Right lobe of liver (tissue), 6 donors: ENCODE measurements at regions not wholly inside any gene's neighbourhood (a gene's known extent, or its start where the extent isn't known, plus 50 kb on each side); places are given as distances from the start of the nearest gene placed in this dataset.
A peak's percentile ranks its signal among the peaks of the same experiment; 100 is the strongest.

Experiments used
- ATAC-seq, 4 donors: fragments of 200-7000 bp; cut with Tn5 transposase; one replicate each; pipeline ENCODE4 v1.9.1; 2020; ENCODE audit warnings: mild to moderate bottlenecking in 4 of 4, moderate library complexity in 4 of 4
- DNase-seq, 3 donors: peaks; one replicate each; pipeline ENCODE4 v3.0.0-alpha.2; 2020
- H3K27ac ChIP-seq, 3 donors: fragments of 200-600 bp; one replicate each; pipeline ENCODE4 v1.8.0; 2022
- H3K27me3 ChIP-seq, 2 donors: fragments of 200-600 bp; one replicate each; pipeline ENCODE4 v1.8.0; 2022
- H3K36me3 ChIP-seq, 4 donors: fragments of 200-600 bp; sonication (generic) in 1 of 4; one replicate each; pipeline versions ENCODE4 v1.5.1 to v1.8.0; 2017 to 2022; ENCODE audit warnings: control low read depth in 1 of 4
- H3K4me1 ChIP-seq, 4 donors: fragments of 200-600 bp; sonication (generic) in 1 of 4; one replicate each; pipeline versions ENCODE4 v1.5.1 to v1.8.0; 2017 to 2022; ENCODE audit warnings: control low read depth in 1 of 4
- H3K4me3 ChIP-seq, 3 donors: fragments of 200-600 bp; one replicate each; pipeline ENCODE4 v1.8.0; 2022
- H3K9me3 ChIP-seq, 4 donors: fragments of 200-600 bp; sonication (generic) in 1 of 4; one replicate each; pipeline versions ENCODE4 v1.5.1 to v1.8.0; 2017 to 2022; ENCODE audit warnings: control low read depth in 1 of 4
- CTCF ChIP-seq, 4 donors: fragments of 200-600 bp in 3 of 4; fragments of 450-650 bp in 1 of 4; IDR thresholded peaks; one replicate each; pipeline versions ENCODE4 v1.5.1 to v1.8.0; 2016 to 2022; ENCODE audit warnings: antibody characterized with exemption in 4 of 4, mild to moderate bottlenecking in 2 of 4
- POLR2A ChIP-seq: fragments of 450-650 bp; IDR thresholded peaks from one replicate; pipeline ENCODE4 v1.6.1; 2017; ENCODE audit warnings: antibody characterized with exemption, mild to moderate bottlenecking
- WGBS: methylation state at CpG from one replicate; pipeline ENCODE4 v1.1.6; 2018; ENCODE audit warnings: low coverage, low lambda C conversion rate; ENCODE audit not compliant: insufficient coverage; ENCODE audit errors: missing lambda C conversion rate; 5-methylcytosine and 5-hydroxymethylcytosine counted together
- intact Hi-C, 2 donors: fragments of 100-400 bp; cut with DNase I; formaldehyde crosslinking; loops; one replicate each; pipeline versions ENCODE4 v1.11.2 to v1.14.1; 2022
- donor health status: DM: no; HTN: yes; CAD: no.
- donor health status: DM: no; HTN: no; CAD: no.
- donor health status: DM: no; HTN: no; CAD: no.
- donor health status: DM: no; HTN: yes; CAD: no.
- donor health status: DM: no; HTN: yes; CAD: no.

GRCh38 chr13:27007166-27007565 is 164.4 kb downstream of the USP12 start:
- no peaks in the 10 kb centered on the region for H3K9me3 ChIP-seq
- H3K4me3 ChIP-seq, result peak overlapping the region in 2 of 3 donors; percentile 17 to 58
- H3K36me3 ChIP-seq, result no peaks in the 10 kb centered on the region
- ATAC-seq, result no peak
- TF ChIP-seq CTCF (IDR thresholded peaks at IDR 0.05), result no peak
- TF ChIP-seq POLR2A, result no peak
- H3K27me3 ChIP-seq, result no peaks in the 10 kb centered on the region
- peaks cover 0 to 10% (median 0%) of the 10 kb centered on the region in 4 donors for H3K4me1 ChIP-seq
- 29% methylated on average over 10 of the region's 12 CpGs for WGBS
- intact Hi-C loops, result no loop called here
- no peak for DNase-seq
- no peak overlapping the region for H3K27ac ChIP-seq

DNA sequence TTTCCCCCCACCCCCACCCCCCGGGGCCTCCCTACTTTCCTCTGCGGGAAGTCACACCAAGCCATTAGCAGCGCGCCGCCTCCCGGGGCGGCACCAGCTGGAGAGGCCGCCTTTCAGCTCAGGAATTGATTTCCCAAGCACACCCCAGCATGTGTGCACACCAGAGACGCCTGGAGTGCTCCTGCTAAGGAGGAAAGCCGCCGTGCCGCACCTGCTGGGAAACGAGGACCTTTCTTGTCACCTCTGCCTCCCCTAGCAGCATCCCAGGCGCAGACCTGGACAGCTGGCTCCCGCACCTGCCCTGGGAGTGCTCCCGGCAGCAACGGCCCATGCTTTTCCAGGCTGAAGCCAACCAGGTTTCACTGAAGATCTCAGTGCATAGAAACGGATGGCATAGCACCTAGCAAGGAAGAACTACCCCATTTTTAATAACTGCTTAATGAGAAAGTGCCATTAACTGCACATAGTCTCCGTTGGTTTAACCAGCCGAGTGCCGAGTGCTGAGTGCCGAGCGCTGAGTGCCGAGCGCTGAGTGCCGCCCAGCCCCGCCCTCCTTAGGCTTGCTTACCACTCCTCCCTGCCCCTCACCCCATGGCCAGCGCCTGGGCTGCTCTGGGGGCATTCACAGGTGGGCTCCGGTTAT is 165.0 kb downstream of the USP12 start:
- TF ChIP-seq POLR2A (no peak), CTCF (IDR thresholded peaks at IDR 0.05) (no peak)
- H3K27ac ChIP-seq, result no peak overlapping the region
- no peaks in the 10 kb centered on the region for H3K36me3 ChIP-seq
- peak overlapping the region; percentile 17 to 58 (median 48) for H3K4me3 ChIP-seq
- intact Hi-C loops, result no loop called here
- WGBS, result 5% methylated on average over 21 of the region's 29 CpGs
- H3K4me1 ChIP-seq, result peaks cover 0 to 10% (median 0%) of the 10 kb centered on the region in 4 donors
- no peaks in the 10 kb centered on the region for H3K27me3 ChIP-seq
- DNase-seq, result peak in 2 of 3 donors; percentile 40 to 56
- H3K9me3 ChIP-seq, result no peaks in the 10 kb centered on the region
- peak; percentile 83 to 88 (median 86) for ATAC-seq

- WGBS, result no CpG with 5 or more reads among the region's 8 CpGs
- intact Hi-C loops, result no loop called here
- no peak overlapping the region for H3K27ac ChIP-seq
- DNase-seq (no peak), ATAC-seq (no peak)
- no peaks in the 10 kb centered on the region for H3K36me3 ChIP-seq
- TF ChIP-seq CTCF (IDR thresholded peaks at IDR 0.05) (no peak), POLR2A (no peak)
- H3K27me3 ChIP-seq, result no peaks in the 10 kb centered on the region
- no peaks in the 10 kb centered on the region for H3K9me3 ChIP-seq
- peak overlapping the region in 1 of 3 donors; percentile 58 for H3K4me3 ChIP-seq
- peaks cover 0 to 10% (median 0%) of the 10 kb centered on the region in 4 donors for H3K4me1 ChIP-seq
These were observed 165.6 kb downstream of the USP12 start for GRCh38 chr13:27005976-27006518.

GRCh38 chr13:27005556-27005955 is 166.1 kb downstream of the USP12 start:
- DNase-seq (no peak), ATAC-seq (peak in 1 of 4 donors; percentile 5)
- Histone ChIP-seq H3K4me3 (no peak overlapping the region), H3K9me3 (no peaks in the 10 kb centered on the region), H3K27ac (no peak overlapping the region), H3K36me3 (no peaks in the 10 kb centered on the region), H3K27me3 (no peaks in the 10 kb centered on the region), H3K4me1 (peaks cover 0 to 10% (median 0%) of the 10 kb centered on the region in 4 donors)
- TF ChIP-seq POLR2A (no peak), CTCF (IDR thresholded peaks at IDR 0.05) (no peak)
- 40% methylated on average over 1 of the region's 9 CpGs for WGBS
- intact Hi-C loops, result no loop called here
